Type B pancreatic cell (in vitro differentiated cells): ENCODE measurements at regions not wholly inside any gene's neighbourhood (a gene's known extent, or its start where the extent isn't known, plus 50 kb on each side); places are given as distances from the start of the nearest gene placed in this dataset.

Experiments used
- DNase-seq: peaks from one replicate; pipeline ENCODE4 v3.0.0; 2021; ENCODE audit warnings: mixed read lengths; ENCODE audit not compliant: unreplicated experiment; ENCODE audit errors: extremely low spot score
- H3K27ac Mint-ChIP-seq: 2 replicates; pipeline ENCODE4 v1.8.0; 2021; ENCODE audit warnings: mild to moderate bottlenecking, mixed read lengths
- H3K27me3 Mint-ChIP-seq: 2 replicates; pipeline ENCODE4 v1.8.0; 2021; ENCODE audit warnings: mixed read lengths
- H3K36me3 Mint-ChIP-seq: 2 replicates; pipeline ENCODE4 v1.8.0; 2021; ENCODE audit warnings: mixed read lengths
- H3K4me1 Mint-ChIP-seq: one replicate; pipeline ENCODE4 v1.8.0; 2021; ENCODE audit warnings: mixed read lengths; ENCODE audit not compliant: unreplicated experiment
- H3K4me3 Mint-ChIP-seq: 2 replicates; pipeline ENCODE4 v1.8.0; 2021; ENCODE audit warnings: mild to moderate bottlenecking, mixed read lengths
- H3K9me3 Mint-ChIP-seq: 2 replicates; pipeline ENCODE4 v1.8.0; 2021; ENCODE audit warnings: mixed read lengths
- TF ChIP-seq, protein P1 (sequence below): fragments of 200-600 bp; sonication (generic); conservative IDR thresholded peaks from 2 replicates; pipeline ENCODE4 v1.5.0; 2021; ENCODE audit warnings: antibody characterized with exemption, mild to moderate bottlenecking

DNA sequence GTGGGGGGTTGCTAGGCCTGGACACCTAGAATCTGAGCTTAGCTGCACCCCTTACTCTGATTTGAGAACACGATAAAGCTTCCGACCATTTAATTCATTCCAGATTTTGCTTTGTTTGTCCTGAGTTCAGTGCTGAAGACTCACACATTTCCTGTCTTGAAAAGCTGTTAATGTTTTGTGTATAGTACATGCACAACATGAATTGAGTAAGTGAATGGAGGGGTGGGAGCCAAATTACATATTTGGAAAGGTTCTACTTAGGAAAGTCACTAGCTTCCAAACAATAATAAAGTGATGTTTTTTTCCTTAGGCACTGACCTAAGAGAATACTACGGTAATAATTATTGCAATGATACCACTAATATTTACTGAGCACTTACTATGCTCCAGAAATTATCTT, 955.2 kb upstream of the NR2F2 start:
- DNase-seq = no peak

GRCh38 chr15:95377258-95377852, 953.1 kb upstream of the NR2F2 start:
- H3K27me3 Mint-ChIP-seq = no peaks in the 10 kb centered on the region
- no peak overlapping the region for H3K27ac Mint-ChIP-seq
- H3K4me3 Mint-ChIP-seq = no peak overlapping the region
- H3K4me1 Mint-ChIP-seq = no peaks in the 10 kb centered on the region
- no peaks in the 10 kb centered on the region for H3K9me3 Mint-ChIP-seq
- DNase-seq = no peak
- no peaks in the 10 kb centered on the region for H3K36me3 Mint-ChIP-seq
- TF ChIP-seq, protein P1, sequence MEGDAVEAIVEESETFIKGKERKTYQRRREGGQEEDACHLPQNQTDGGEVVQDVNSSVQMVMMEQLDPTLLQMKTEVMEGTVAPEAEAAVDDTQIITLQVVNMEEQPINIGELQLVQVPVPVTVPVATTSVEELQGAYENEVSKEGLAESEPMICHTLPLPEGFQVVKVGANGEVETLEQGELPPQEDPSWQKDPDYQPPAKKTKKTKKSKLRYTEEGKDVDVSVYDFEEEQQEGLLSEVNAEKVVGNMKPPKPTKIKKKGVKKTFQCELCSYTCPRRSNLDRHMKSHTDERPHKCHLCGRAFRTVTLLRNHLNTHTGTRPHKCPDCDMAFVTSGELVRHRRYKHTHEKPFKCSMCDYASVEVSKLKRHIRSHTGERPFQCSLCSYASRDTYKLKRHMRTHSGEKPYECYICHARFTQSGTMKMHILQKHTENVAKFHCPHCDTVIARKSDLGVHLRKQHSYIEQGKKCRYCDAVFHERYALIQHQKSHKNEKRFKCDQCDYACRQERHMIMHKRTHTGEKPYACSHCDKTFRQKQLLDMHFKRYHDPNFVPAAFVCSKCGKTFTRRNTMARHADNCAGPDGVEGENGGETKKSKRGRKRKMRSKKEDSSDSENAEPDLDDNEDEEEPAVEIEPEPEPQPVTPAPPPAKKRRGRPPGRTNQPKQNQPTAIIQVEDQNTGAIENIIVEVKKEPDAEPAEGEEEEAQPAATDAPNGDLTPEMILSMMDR = no peak

More for the DNA sequence above, 955.2 kb upstream of the NR2F2 start:
- H3K9me3 Mint-ChIP-seq = no peaks in the 10 kb centered on the region
- H3K36me3 Mint-ChIP-seq = no peaks in the 10 kb centered on the region
- TF ChIP-seq, protein P1 = no peak
- no peaks in the 10 kb centered on the region for H3K4me1 Mint-ChIP-seq
- no peak overlapping the region for H3K27ac Mint-ChIP-seq
- no peaks in the 10 kb centered on the region for H3K27me3 Mint-ChIP-seq
- H3K4me3 Mint-ChIP-seq = no peak overlapping the region

GRCh38 chr15:95394186-95395067, 936.1 kb upstream of the NR2F2 start:
- Mint-ChIP-seq H3K36me3 (no peaks in the 10 kb centered on the region), H3K27me3 (no peaks in the 10 kb centered on the region), H3K9me3 (peaks cover 11% of the 10 kb centered on the region), H3K4me3 (no peak overlapping the region), H3K27ac (no peak overlapping the region), H3K4me1 (peaks cover 6% of the 10 kb centered on the region)
- TF ChIP-seq, protein P1 = no peak
- no peak for DNase-seq

- Mint-ChIP-seq H3K36me3 (no peaks in the 10 kb centered on the region), H3K4me3 (no peak overlapping the region)
Observed at GRCh38 chr15:95400428-95400827, 930.1 kb upstream of the NR2F2 start.

GRCh38 chr15:95401587-95401986, 928.9 kb upstream of the NR2F2 start:
- no peaks in the 10 kb centered on the region for H3K9me3 Mint-ChIP-seq
- no peak overlapping the region for H3K27ac Mint-ChIP-seq

More at GRCh38 chr15:95400428-95400827, 930.1 kb upstream of the NR2F2 start:
- no peaks in the 10 kb centered on the region for H3K27me3 Mint-ChIP-seq
- no peak overlapping the region for H3K27ac Mint-ChIP-seq
- TF ChIP-seq, protein P1 = no peak
- peaks cover 10% of the 10 kb centered on the region for H3K4me1 Mint-ChIP-seq
- DNase-seq = no peak
- no peaks in the 10 kb centered on the region for H3K9me3 Mint-ChIP-seq

More at GRCh38 chr15:95401587-95401986, 928.9 kb upstream of the NR2F2 start:
- TF ChIP-seq, protein P1 = no peak
- no peaks in the 10 kb centered on the region for H3K27me3 Mint-ChIP-seq
- H3K36me3 Mint-ChIP-seq = no peaks in the 10 kb centered on the region
- no peak overlapping the region for H3K4me3 Mint-ChIP-seq
- peaks cover 10% of the 10 kb centered on the region for H3K4me1 Mint-ChIP-seq
- DNase-seq = no peak
